GM19023 (cell line): ENCODE measurements at regions not wholly inside any gene's neighbourhood (a gene's known extent, or its start where the extent isn't known, plus 50 kb on each side); places are given as distances from the start of the nearest gene placed in this dataset.

Experiments used
- ATAC-seq: cut with Tn5 transposase; IDR thresholded peaks from one replicate; pipeline ENCODE4 v1.9.1; 2021; ENCODE audit warnings: mild to moderate bottlenecking, moderate library complexity; ENCODE audit not compliant: unreplicated experiment

- no peak for ATAC-seq
Measured at GRCh38 chr3:18837137-18837755, 311.1 kb upstream of the KCNH8 start.

GRCh38 chr3:18835021-18835420 lies 313.3 kb upstream of the KCNH8 start:
- no peak for ATAC-seq

GRCh38 chr3:18830087-18830486 lies 318.2 kb upstream of the KCNH8 start:
- no peak for ATAC-seq

- ATAC-seq, result no peak
Measured at GRCh38 chr3:18828637-18829036, 319.7 kb upstream of the KCNH8 start.

- no peak for ATAC-seq
Measured at GRCh38 chr3:18827664-18828063, 320.6 kb upstream of the KCNH8 start.

GRCh38 chr3:18825665-18826064 lies 322.6 kb upstream of the KCNH8 start:
- no peak for ATAC-seq

- ATAC-seq, result no peak
Measured at GRCh38 chr3:18813300-18813699, 335.0 kb upstream of the KCNH8 start.

- ATAC-seq, result no peak
Measured at GRCh38 chr3:18812316-18812715, 336.0 kb upstream of the KCNH8 start.

GRCh38 chr3:18810306-18810661 lies 338.0 kb upstream of the KCNH8 start:
- ATAC-seq, result no peak

- no peak for ATAC-seq
Measured at GRCh38 chr3:18809640-18810305, 338.5 kb upstream of the KCNH8 start.

- ATAC-seq, result no peak
Measured at GRCh38 chr3:18808429-18808828, 339.9 kb upstream of the KCNH8 start.

GRCh38 chr3:18807593-18807992 lies 340.7 kb upstream of the KCNH8 start:
- no peak for ATAC-seq

- no peak for ATAC-seq
Measured at GRCh38 chr3:18806633-18807032, 341.7 kb upstream of the KCNH8 start.

GRCh38 chr3:18797378-18797777 lies 350.9 kb upstream of the KCNH8 start:
- no peak for ATAC-seq

GRCh38 chr3:18795078-18795477 lies 353.2 kb upstream of the KCNH8 start:
- ATAC-seq, result no peak

- ATAC-seq, result no peak
Measured at GRCh38 chr3:18791752-18792151, 356.6 kb upstream of the KCNH8 start.

GRCh38 chr3:18791182-18791581 lies 357.1 kb upstream of the KCNH8 start:
- ATAC-seq, result no peak

- no peak for ATAC-seq
Measured at GRCh38 chr3:18790384-18790783, 357.9 kb upstream of the KCNH8 start.

- ATAC-seq, result no peak
Measured at GRCh38 chr3:18789734-18790133, 358.6 kb upstream of the KCNH8 start.

GRCh38 chr3:18787441-18787840 lies 360.9 kb upstream of the KCNH8 start:
- no peak for ATAC-seq

GRCh38 chr3:18786650-18787323 lies 361.5 kb upstream of the KCNH8 start:
- no peak for ATAC-seq

GRCh38 chr3:18782191-18782590 lies 357.1 kb upstream of the SATB1 start:
- no peak for ATAC-seq
